ENCODE measurements at regions not wholly inside any gene's neighbourhood (a gene's known extent, or its start where the extent isn't known, plus 50 kb on each side); places are given as distances from the start of the nearest gene placed in this dataset.

DNA sequence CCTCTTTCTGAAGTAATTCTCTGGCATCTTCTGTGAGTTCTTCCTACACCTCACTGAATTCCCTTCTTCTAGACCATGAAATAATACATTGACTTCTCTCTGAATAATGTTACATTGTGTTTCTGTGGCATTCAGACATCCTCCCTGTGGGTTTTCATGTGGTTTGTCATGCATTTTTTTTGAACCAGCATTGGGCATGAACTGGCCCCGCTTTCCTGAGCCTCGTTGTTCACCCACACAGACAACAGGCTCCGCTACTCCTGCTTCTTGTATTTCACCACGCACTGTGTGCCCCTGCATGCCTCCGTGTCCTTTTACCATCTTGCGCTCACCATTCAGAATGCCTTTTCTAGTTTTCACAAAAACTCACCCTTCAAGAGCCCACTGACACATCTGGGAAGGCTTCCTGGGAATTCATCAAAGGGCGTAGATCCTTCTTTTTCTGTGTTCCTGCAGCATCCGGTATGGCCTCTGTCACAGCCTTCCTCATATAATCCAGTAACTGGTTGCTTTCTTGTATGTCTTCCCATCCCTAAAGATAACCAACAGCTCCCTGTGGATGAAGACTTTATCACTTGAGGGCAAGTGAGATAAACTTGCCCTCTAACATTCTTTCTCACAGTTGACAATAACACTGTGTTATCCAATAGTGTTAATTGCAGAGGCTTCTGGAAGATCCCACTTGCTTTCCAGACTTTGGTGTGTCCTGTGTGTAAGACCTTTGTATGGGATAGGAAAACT, 51.5 kb upstream of the ADAMTSL1 start:
- Histone ChIP-seq H3K4me1 (replicated peaks) (no peaks in the 10 kb centered on the region), H3K9me3 (no peaks in the 10 kb centered on the region), H3K27me3 (replicated peaks; ENCODE audit: insufficient read depth) (no peaks in the 10 kb centered on the region), H3K27ac (no peak overlapping the region), H3K36me3 (no peaks in the 10 kb centered on the region), H3K4me3 (no peak overlapping the region)
- WGBS: 93% methylated on average over 8 of the region's 8 CpGs
- TF ChIP-seq POLR2AphosphoS5 (IDR thresholded peaks at IDR 0.05) (no peak), POLR2A (IDR thresholded peaks at IDR 0.05) (no peak)
- no peak for DNase-seq (ENCODE audit: low spot score)
- intact Hi-C loops (cut with DNase I): no loop called here

DNA sequence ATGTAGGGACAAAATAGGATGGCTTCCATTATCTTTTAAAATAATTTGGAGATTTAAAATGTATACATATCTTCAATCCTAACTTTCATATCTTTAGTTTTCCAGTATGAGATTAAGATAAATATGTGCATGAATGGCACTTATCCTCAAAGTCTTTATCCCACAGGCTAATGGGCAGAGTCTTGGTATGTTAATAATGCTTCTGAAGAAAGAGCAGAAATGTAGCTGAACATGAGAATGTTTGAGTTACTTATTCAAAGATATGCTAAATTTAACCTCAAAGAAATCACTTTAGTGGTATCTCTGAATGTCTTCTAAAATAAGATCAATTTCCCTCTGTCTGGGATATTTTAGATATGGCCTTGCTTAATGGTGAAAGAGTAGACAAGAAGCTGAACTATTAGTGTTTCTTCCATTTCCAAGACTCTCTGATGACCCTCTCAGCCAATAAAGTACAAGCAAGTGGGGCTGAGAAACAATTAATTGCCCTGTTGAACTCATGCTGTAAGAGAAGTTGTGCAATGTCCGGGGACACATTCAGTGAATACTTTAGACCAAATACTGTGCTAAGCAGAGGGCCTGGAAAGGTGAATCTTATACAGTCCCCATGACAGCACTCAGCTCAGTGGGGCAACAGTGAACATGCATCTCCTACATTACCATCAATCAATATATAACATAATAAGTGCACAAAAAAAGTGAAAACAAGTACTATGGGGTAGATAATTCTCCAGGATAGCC, 50.0 kb upstream of the ADAMTSL1 start:
- Histone ChIP-seq H3K4me1 (replicated peaks) (no peaks in the 10 kb centered on the region), H3K36me3 (no peaks in the 10 kb centered on the region), H3K27me3 (replicated peaks; ENCODE audit: insufficient read depth) (no peaks in the 10 kb centered on the region), H3K27ac (no peak overlapping the region), H3K9me3 (no peaks in the 10 kb centered on the region), H3K4me3 (no peak overlapping the region)
- WGBS: 100% methylated on average over 1 of the region's 1 CpG
- intact Hi-C loops (cut with DNase I): no loop called here
- TF ChIP-seq POLR2AphosphoS5 (IDR thresholded peaks at IDR 0.05) (no peak), POLR2A (IDR thresholded peaks at IDR 0.05) (no peak)
- TF ChIP-seq, protein P1, sequence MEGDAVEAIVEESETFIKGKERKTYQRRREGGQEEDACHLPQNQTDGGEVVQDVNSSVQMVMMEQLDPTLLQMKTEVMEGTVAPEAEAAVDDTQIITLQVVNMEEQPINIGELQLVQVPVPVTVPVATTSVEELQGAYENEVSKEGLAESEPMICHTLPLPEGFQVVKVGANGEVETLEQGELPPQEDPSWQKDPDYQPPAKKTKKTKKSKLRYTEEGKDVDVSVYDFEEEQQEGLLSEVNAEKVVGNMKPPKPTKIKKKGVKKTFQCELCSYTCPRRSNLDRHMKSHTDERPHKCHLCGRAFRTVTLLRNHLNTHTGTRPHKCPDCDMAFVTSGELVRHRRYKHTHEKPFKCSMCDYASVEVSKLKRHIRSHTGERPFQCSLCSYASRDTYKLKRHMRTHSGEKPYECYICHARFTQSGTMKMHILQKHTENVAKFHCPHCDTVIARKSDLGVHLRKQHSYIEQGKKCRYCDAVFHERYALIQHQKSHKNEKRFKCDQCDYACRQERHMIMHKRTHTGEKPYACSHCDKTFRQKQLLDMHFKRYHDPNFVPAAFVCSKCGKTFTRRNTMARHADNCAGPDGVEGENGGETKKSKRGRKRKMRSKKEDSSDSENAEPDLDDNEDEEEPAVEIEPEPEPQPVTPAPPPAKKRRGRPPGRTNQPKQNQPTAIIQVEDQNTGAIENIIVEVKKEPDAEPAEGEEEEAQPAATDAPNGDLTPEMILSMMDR (IDR thresholded peaks at IDR 0.05): no peak
- DNase-seq (ENCODE audit: low spot score): no peak

All from prostate gland (tissue), 2 donors.